Neural progenitor cell (in vitro differentiated cells): ENCODE measurements at regions not wholly inside any gene's neighbourhood (a gene's known extent, or its start where the extent isn't known, plus 50 kb on each side); places are given as distances from the start of the nearest gene placed in this dataset.
"Not testable (repeated sequence)": the region's sequence is repeated elsewhere in the genome, so short reads cannot be mapped to it uniquely, and the experiment has no call there.

Experiments
- DNase-seq: peaks from one replicate; pipeline ENCODE4 v3.0.0-alpha.2; 2016; ENCODE audit warnings: low spot score
- H2AFZ ChIP-seq: fragments of 200-600 bp; sonication (generic); replicated peaks from 2 replicates; pipeline ENCODE4 v1.6.1; 2016; ENCODE audit warnings: antibody characterized with exemption
- H3F3A ChIP-seq: fragments of 200-600 bp; sonication (generic); 2 replicates; pipeline ENCODE4 v1.6.1; 2016; ENCODE audit warnings: antibody characterized with exemption, low read depth
- H3K27ac ChIP-seq: fragments of 200-600 bp; sonication (generic); 2 replicates; pipeline ENCODE4 v1.5.1; 2016; ENCODE audit warnings: mild to moderate bottlenecking
- H3K27me3 ChIP-seq: fragments of 200-600 bp; sonication (generic); 2 replicates; pipeline ENCODE4 v1.6.1; 2016; ENCODE audit warnings: mild to moderate bottlenecking, moderate library complexity
- H3K36me3 ChIP-seq: fragments of 200-600 bp; sonication (generic); 2 replicates; pipeline ENCODE4 v1.5.1; 2016
- H3K4me1 ChIP-seq: fragments of 200-600 bp; sonication (generic); 2 replicates; pipeline ENCODE4 v1.6.1; 2016; ENCODE audit warnings: mixed run types
- H3K4me2 ChIP-seq: fragments of 200-600 bp; sonication (generic); 2 replicates; pipeline ENCODE4 v1.6.1; 2016
- H3K4me3 ChIP-seq: fragments of 200-600 bp; sonication (generic); 2 replicates; pipeline ENCODE4 v1.5.1; 2016
- H3K79me2 ChIP-seq: fragments of 200-600 bp; sonication (generic); 2 replicates; pipeline ENCODE4 v1.6.1; 2016; ENCODE audit warnings: low read depth
- H3K9ac ChIP-seq: fragments of 200-600 bp; sonication (generic); 2 replicates; pipeline ENCODE4 v1.6.1; 2016
- H3K9me3 ChIP-seq: fragments of 200-600 bp; sonication (generic); 2 replicates; pipeline ENCODE4 v1.5.1; 2016; ENCODE audit warnings: low read depth
- H4K20me1 ChIP-seq: fragments of 200-600 bp; sonication (generic); 2 replicates; pipeline ENCODE4 v1.6.1; 2016; ENCODE audit warnings: low read depth
- H3K27ac Mint-ChIP-seq: 3 replicates; pipeline ENCODE4 v1.8.0; 2021; ENCODE audit warnings: mixed read lengths
- H3K27me3 Mint-ChIP-seq: 2 replicates; pipeline ENCODE4 v1.8.0; 2022; ENCODE audit warnings: low read depth, mild to moderate bottlenecking, inconsistent platforms, moderate library complexity, mixed read lengths; ENCODE audit not compliant: insufficient read depth
- H3K36me3 Mint-ChIP-seq: 3 replicates; pipeline ENCODE4 v1.8.0; 2021; ENCODE audit warnings: mixed read lengths
- H3K4me1 Mint-ChIP-seq: 3 replicates; pipeline ENCODE4 v1.8.0; 2021; ENCODE audit warnings: mixed read lengths
- H3K4me3 Mint-ChIP-seq: 3 replicates; pipeline ENCODE4 v1.8.0; 2021; ENCODE audit warnings: mild to moderate bottlenecking, moderate library complexity, mixed read lengths
- H3K9me3 Mint-ChIP-seq: 3 replicates; pipeline ENCODE4 v1.8.0; 2020; ENCODE audit warnings: mixed read lengths
- CTCF ChIP-seq: fragments of 200-600 bp; sonication (generic); IDR thresholded peaks from 2 replicates; pipeline ENCODE4 v1.5.1; 2017; ENCODE audit warnings: antibody characterized with exemption, mild to moderate bottlenecking
- EZH2 ChIP-seq: fragments of 200-600 bp; sonication (generic); IDR thresholded peaks from 2 replicates; pipeline ENCODE4 v1.6.1; 2017; ENCODE audit warnings: antibody characterized with exemption, mild to moderate bottlenecking, moderate library complexity
- EZH2phosphoT487 ChIP-seq: fragments of 200-600 bp; sonication (generic); IDR thresholded peaks from 2 replicates; pipeline ENCODE4 v1.6.1; 2017; ENCODE audit warnings: antibody characterized with exemption

DNA sequence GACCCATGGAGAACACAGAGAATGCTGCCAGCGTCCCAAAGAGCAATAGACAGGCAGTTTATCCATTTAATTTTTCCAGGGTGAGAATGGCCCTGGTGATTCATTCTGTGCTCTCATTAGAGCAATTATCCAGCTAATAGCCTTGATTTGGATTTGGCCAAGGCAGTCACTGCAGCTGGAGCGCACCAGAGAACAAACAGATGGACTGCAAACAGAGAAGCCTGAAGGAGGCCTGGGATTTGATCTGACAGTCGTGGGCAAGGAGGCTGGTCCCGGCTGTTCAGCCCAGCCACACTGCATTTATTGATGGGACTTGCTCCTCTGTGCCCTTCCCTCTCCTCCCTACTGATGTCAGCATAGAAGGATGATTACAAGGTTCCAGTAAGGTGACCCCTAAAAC lies 353.9 kb upstream of the C1orf174 start:
- no peaks in the 10 kb centered on the region for H3K79me2 ChIP-seq
- Mint-ChIP-seq H3K27me3 (peaks cover 6% of the 10 kb centered on the region), H3K4me3 (no peak overlapping the region), H3K9me3 (peaks cover 26% of the 10 kb centered on the region), H3K27ac (no peak overlapping the region), H3K4me1 (peaks cover 3% of the 10 kb centered on the region), H3K36me3 (no peaks in the 10 kb centered on the region)
- no peak overlapping the region for H2AFZ ChIP-seq
- DNase-seq, result no peak
- no peaks in the 10 kb centered on the region for H3F3A ChIP-seq
- no peaks in the 10 kb centered on the region for H3K4me1 ChIP-seq
- no peaks in the 10 kb centered on the region for H3K27me3 ChIP-seq
- H3K4me3 ChIP-seq, result no peak overlapping the region
- H3K4me2 ChIP-seq, result no peak overlapping the region
- no peak overlapping the region for H3K9ac ChIP-seq
- TF ChIP-seq EZH2phosphoT487, result no peak
- no peak for TF ChIP-seq CTCF
- no peak for TF ChIP-seq EZH2
- H3K27ac ChIP-seq, result no peak overlapping the region
- H3K9me3 ChIP-seq, result peaks cover under 1% of the 10 kb centered on the region
- peaks cover 5% of the 10 kb centered on the region for H3K36me3 ChIP-seq
- no peaks in the 10 kb centered on the region for H4K20me1 ChIP-seq

DNA sequence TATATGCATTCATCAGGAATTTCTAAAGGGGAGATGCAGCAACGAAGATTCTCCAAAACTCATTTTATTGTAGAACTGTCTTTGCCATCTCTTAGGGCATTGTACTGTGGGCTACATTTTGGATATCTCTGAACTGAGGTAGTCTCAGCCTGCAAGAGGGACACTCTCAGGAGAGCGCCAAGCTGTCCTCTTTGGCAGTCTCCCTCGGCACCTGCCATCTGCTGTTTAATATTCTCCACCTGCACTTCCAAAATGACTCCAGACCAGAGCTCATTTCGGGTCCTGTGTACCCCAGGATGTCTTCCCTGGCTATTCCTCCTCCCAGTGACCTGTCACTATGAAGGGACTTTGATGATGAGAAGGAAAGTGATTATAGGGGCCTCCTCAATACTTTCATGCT lies 356.3 kb upstream of the C1orf174 start:
- H3K9me3 ChIP-seq, result peaks cover 6% of the 10 kb centered on the region
- no peaks in the 10 kb centered on the region for H3K27me3 ChIP-seq
- no peaks in the 10 kb centered on the region for H3F3A ChIP-seq
- Mint-ChIP-seq H3K36me3 (no peaks in the 10 kb centered on the region), H3K4me3 (no peak overlapping the region), H3K9me3 (peaks cover 34% of the 10 kb centered on the region), H3K27me3 (peaks cover 6% of the 10 kb centered on the region), H3K27ac (no peak overlapping the region), H3K4me1 (peaks cover 3% of the 10 kb centered on the region)
- no peaks in the 10 kb centered on the region for H3K79me2 ChIP-seq
- no peak overlapping the region for H3K9ac ChIP-seq
- H2AFZ ChIP-seq, result no peak overlapping the region
- no peaks in the 10 kb centered on the region for H4K20me1 ChIP-seq
- TF ChIP-seq EZH2phosphoT487, result no peak
- no peak for TF ChIP-seq EZH2
- no peak for TF ChIP-seq CTCF
- no peak overlapping the region for H3K4me2 ChIP-seq
- H3K4me1 ChIP-seq, result peaks cover 4% of the 10 kb centered on the region
- H3K36me3 ChIP-seq, result no peaks in the 10 kb centered on the region
- H3K27ac ChIP-seq, result no peak overlapping the region
- DNase-seq, result no peak
- H3K4me3 ChIP-seq, result no peak overlapping the region

DNA sequence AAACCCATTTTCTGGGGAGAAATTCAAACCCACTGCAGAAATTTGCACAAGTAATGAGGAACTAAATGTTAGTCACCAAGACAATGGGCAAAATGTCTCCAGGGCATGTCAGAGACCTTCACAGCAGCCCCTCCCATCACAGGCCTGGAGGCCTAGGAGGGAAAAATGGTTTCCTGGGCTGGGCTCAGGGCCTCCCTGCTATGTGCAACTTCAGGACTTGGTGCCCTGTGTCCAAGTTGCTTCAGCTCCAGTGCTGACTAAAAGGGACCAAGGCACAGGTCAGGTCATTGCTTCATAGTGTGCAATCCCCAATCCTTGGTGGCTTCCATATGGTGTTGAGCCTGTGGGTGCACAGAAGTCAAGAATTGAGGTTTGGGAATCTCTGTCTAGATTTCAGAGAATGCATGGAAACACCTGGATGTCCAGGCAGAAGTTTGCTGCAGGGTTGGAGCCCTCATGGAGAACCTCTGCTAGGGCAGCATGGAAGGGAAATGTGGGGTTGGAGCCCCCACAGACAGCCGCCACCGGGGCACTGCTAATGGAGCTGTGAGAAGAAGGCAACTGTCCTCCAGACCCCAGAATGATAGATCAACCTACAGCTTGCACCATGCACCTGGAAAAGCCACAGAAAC lies 358.2 kb upstream of the C1orf174 start:
- H2AFZ ChIP-seq, DNase-seq, H3K27ac ChIP-seq, H3K4me3 Mint-ChIP-seq, H4K20me1 ChIP-seq, H3K27me3 Mint-ChIP-seq, H3K4me3 ChIP-seq, H3K4me1 ChIP-seq, H3K9me3 ChIP-seq, H3K27me3 ChIP-seq, H3K27ac Mint-ChIP-seq, H3K4me1 Mint-ChIP-seq, H3K36me3 ChIP-seq, H3K79me2 ChIP-seq, H3F3A ChIP-seq, H3K4me2 ChIP-seq, H3K9ac ChIP-seq, H3K36me3 Mint-ChIP-seq: not testable (repeated sequence)
- peaks cover 30% of the 10 kb centered on the region for H3K9me3 Mint-ChIP-seq

GRCh38 chr1:4261327-4261726 lies 361.3 kb upstream of the C1orf174 start:
- peaks cover 4% of the 10 kb centered on the region for H3K4me1 ChIP-seq
- no peak overlapping the region for H3K9ac ChIP-seq
- no peaks in the 10 kb centered on the region for H4K20me1 ChIP-seq
- H2AFZ ChIP-seq, result no peak overlapping the region
- Mint-ChIP-seq H3K27ac (no peak overlapping the region), H3K9me3 (peaks cover 31% of the 10 kb centered on the region), H3K27me3 (peaks cover 9% of the 10 kb centered on the region), H3K36me3 (no peaks in the 10 kb centered on the region), H3K4me1 (peaks cover 2% of the 10 kb centered on the region), H3K4me3 (no peak overlapping the region)
- H3K4me3 ChIP-seq, result no peak overlapping the region
- no peak overlapping the region for H3K27ac ChIP-seq
- H3K36me3 ChIP-seq, result no peaks in the 10 kb centered on the region
- TF ChIP-seq EZH2phosphoT487 (no peak), CTCF (no peak), EZH2 (no peak)
- no peaks in the 10 kb centered on the region for H3K27me3 ChIP-seq
- DNase-seq, result no peak
- H3K9me3 ChIP-seq, result peaks cover 6% of the 10 kb centered on the region
- no peaks in the 10 kb centered on the region for H3F3A ChIP-seq
- H3K4me2 ChIP-seq, result no peak overlapping the region
- H3K79me2 ChIP-seq, result no peaks in the 10 kb centered on the region
